C4-2B (cell line): ENCODE measurements at regions not wholly inside any gene's neighbourhood (a gene's known extent, or its start where the extent isn't known, plus 50 kb on each side); places are given as distances from the start of the nearest gene placed in this dataset.

ENCODE experiments used
- CTCF ChIP-seq: fragments of 450-650 bp; conservative IDR thresholded peaks from 2 replicates; pipeline ENCODE4 v1.5.1; 2017; ENCODE audit warnings: mild to moderate bottlenecking
- ZFX ChIP-seq: fragments of 450-650 bp; IDR thresholded peaks from 2 replicates; pipeline ENCODE4 v1.6.1; 2017

DNA sequence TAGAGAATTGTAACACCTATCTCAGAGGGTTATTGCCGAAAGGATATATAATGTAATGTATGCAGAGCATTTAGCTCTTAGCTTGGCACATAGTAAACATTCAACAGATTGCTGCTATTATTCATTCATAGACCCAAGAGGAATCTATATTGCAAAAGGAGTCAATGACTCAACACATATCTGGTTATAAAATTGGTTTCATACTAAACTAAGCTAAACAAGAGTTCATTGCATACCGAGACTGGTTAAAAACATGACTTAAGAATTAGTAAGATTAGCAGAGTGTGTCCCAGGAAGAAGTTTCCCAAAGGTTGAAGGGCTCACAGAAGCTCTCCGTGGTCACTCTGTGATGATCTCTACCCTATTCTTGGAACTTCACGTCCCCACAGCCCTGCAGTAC, 339.6 kb upstream of the CCNH start:
- TF ChIP-seq CTCF: no peak
- TF ChIP-seq ZFX: no peak
